ENCODE measurements at regions not wholly inside any gene's neighbourhood (a gene's known extent, or its start where the extent isn't known, plus 50 kb on each side); places are given as distances from the start of the nearest gene placed in this dataset.

- ChIA-PET POLR2A (no interaction called here), SMC1A (ENCODE audit: uncharacterized antibody, unreplicated experiment) (interaction anchor here (0.9 kb wide), 1 partner anchor 16 kb away, joined by 3 read pairs; no protein-coding TSS in a partner anchor), CTCF (no interaction called here), RAD21 (ENCODE audit: unreplicated experiment) (no interaction called here)
- in situ Hi-C loops (cut with MboI), result no loop called here
- H3K9ac ChIP-seq (ENCODE audit: control insufficient read depth, insufficient read depth, low read length), result no peak overlapping the region
- no peaks in the 10 kb centered on the region for H3K4me1 ChIP-seq (ENCODE audit: control insufficient read depth, insufficient read depth, low read length)
- no peak overlapping the region for H3K27ac ChIP-seq (ENCODE audit: control insufficient read depth, insufficient read depth)
- no peak for TF ChIP-seq ZBTB11 (CRISPR knock-in tag; IDR thresholded peaks at IDR 0.05)
- TF ChIP-seq LARP7 (IDR thresholded peaks at IDR 0.05), result no peak
- TF ChIP-seq GABPA (IDR thresholded peaks at IDR 0.05; ENCODE audit: low read depth), result no peak
- DNase-seq (ENCODE audit: low read depth, low spot score) (no peak), ATAC-seq (no peak), FAIRE-seq (no peak)
- H3K27me3 ChIP-seq (replicated peaks in 1 of 2; ENCODE audit: control insufficient read depth in 2 of 2, insufficient read depth in 2 of 2, low read length in 1 of 2), result no peaks in the 10 kb centered on the region
- H3K36me3 ChIP-seq (ENCODE audit: control insufficient read depth in 2 of 2, insufficient read depth in 2 of 2, low read length in 1 of 2), result no peaks in the 10 kb centered on the region
- BruUV-seq (replicated peaks), result no TSS peak
- no peaks in the 10 kb centered on the region for H3K79me2 ChIP-seq (ENCODE audit: control insufficient read depth, insufficient read depth, low read length)
- 0% methylated on average over 1 of the region's 1 CpG for WGBS (ENCODE audit: insufficient coverage, insufficient replicate concordance, low lambda C conversion rate, missing lambda C conversion rate)
- intact Hi-C loops (cut with micrococcal nuclease; ENCODE audit: unreplicated experiment), result no loop called here
- H4K20me1 ChIP-seq (ENCODE audit: control insufficient read depth, insufficient read depth), result no peaks in the 10 kb centered on the region
- H3K4me3 ChIP-seq, result no peak overlapping the region
- no peak overlapping the region for H3K4me2 ChIP-seq (ENCODE audit: control insufficient read depth, insufficient read depth)
- no peak overlapping the region for H2AFZ ChIP-seq (ENCODE audit: control insufficient read depth, low read depth, low read length)
- no peaks in the 10 kb centered on the region for H3K9me3 ChIP-seq (replicated peaks; ENCODE audit: control insufficient read depth, insufficient read depth, low read length)
Measured at GRCh38 chr2:41393621-41394020, 654.2 kb upstream of the PKDCC start.

- no peaks in the 10 kb centered on the region for H4K20me1 ChIP-seq (ENCODE audit: control insufficient read depth, insufficient read depth)
- in situ Hi-C loops (cut with MboI), result no loop called here
- BruUV-seq (replicated peaks), result no TSS peak
- H3K4me3 ChIP-seq, result no peak overlapping the region
- H3K4me2 ChIP-seq (ENCODE audit: control insufficient read depth, insufficient read depth), result no peak overlapping the region
- H3K27me3 ChIP-seq (replicated peaks in 1 of 2; ENCODE audit: control insufficient read depth in 2 of 2, insufficient read depth in 2 of 2, low read length in 1 of 2), result no peaks in the 10 kb centered on the region
- H3K9ac ChIP-seq (ENCODE audit: control insufficient read depth, insufficient read depth, low read length), result no peak overlapping the region
- POLR2A ChIA-PET, result no interaction called here
- no peaks in the 10 kb centered on the region for H3K36me3 ChIP-seq (ENCODE audit: control insufficient read depth in 2 of 2, insufficient read depth in 2 of 2, low read length in 1 of 2)
- intact Hi-C loops (cut with micrococcal nuclease; ENCODE audit: unreplicated experiment), result no loop called here
- no peak overlapping the region for H2AFZ ChIP-seq (ENCODE audit: control insufficient read depth, low read depth, low read length)
- RAD21 ChIA-PET (ENCODE audit: unreplicated experiment), result no interaction called here
- no peaks in the 10 kb centered on the region for H3K4me1 ChIP-seq (ENCODE audit: control insufficient read depth, insufficient read depth, low read length)
- DNase-seq (ENCODE audit: low read depth, low spot score) (no peak), FAIRE-seq (no peak), ATAC-seq (no peak)
- CTCF ChIA-PET, result no interaction called here
- SMC1A ChIA-PET (ENCODE audit: uncharacterized antibody, unreplicated experiment), result interaction anchor here (0.9 kb wide), 1 partner anchor 15 kb away, joined by 3 read pairs; no protein-coding TSS in a partner anchor
- 36% methylated on average over 1 of the region's 1 CpG for WGBS (ENCODE audit: insufficient coverage, insufficient replicate concordance, low lambda C conversion rate, missing lambda C conversion rate)
- H3K79me2 ChIP-seq (ENCODE audit: control insufficient read depth, insufficient read depth, low read length), result no peaks in the 10 kb centered on the region
- no peak overlapping the region for H3K27ac ChIP-seq (ENCODE audit: control insufficient read depth, insufficient read depth)
- no peaks in the 10 kb centered on the region for H3K9me3 ChIP-seq (replicated peaks; ENCODE audit: control insufficient read depth, insufficient read depth, low read length)
- no peak for TF ChIP-seq ZNF622 (IDR thresholded peaks at IDR 0.05)
- no peak for TF ChIP-seq MYB (IDR thresholded peaks at IDR 0.05; ENCODE audit: borderline replicate concordance, low read depth, low read length)
- TF ChIP-seq DPF2 (IDR thresholded peaks at IDR 0.05), result no peak
- no peak for TF ChIP-seq IKZF1 (conservative IDR thresholded peaks at IDR 0.05)
- TF ChIP-seq ZBED1 (IDR thresholded peaks at IDR 0.05; ENCODE audit: borderline replicate concordance), result no peak
- TF ChIP-seq NR2F1 (conservative IDR thresholded peaks at IDR 0.05), result no peak
- no peak for TF ChIP-seq TAF1 (IDR thresholded peaks at IDR 0.05; ENCODE audit: borderline replicate concordance, low read depth, low read length)
- TF ChIP-seq SUPT20H (IDR thresholded peaks at IDR 0.05; ENCODE audit: borderline replicate concordance, control insufficient read depth, low read depth, low read length), result no peak
- no peak for TF ChIP-seq CEBPB (IDR thresholded peaks at IDR 0.05; ENCODE audit: borderline replicate concordance in 1 of 2, low read depth in 2 of 2, low read length in 2 of 2)
- no peak for TF ChIP-seq MYC (IDR thresholded peaks at IDR 0.05; ENCODE audit: insufficient read depth, insufficient read length, insufficient replicate concordance, low read length, severe bottlenecking)
- no peak for TF ChIP-seq RFX5 (IDR thresholded peaks at IDR 0.05; ENCODE audit: low read depth, low read length)
- TF ChIP-seq SIN3A (IDR thresholded peaks at IDR 0.05; ENCODE audit: low read depth, low read length), result no peak
- no peak for TF ChIP-seq IKZF2 (IDR thresholded peaks at IDR 0.05)
- TF ChIP-seq FOXK2 (IDR thresholded peaks at IDR 0.05), result no peak
- no peak for TF ChIP-seq HCFC1 (IDR thresholded peaks at IDR 0.05; ENCODE audit: low read length)
- no peak for TF ChIP-seq RCOR1 (conservative IDR thresholded peaks at IDR 0.05; ENCODE audit: low read depth, low read length)
Measured at GRCh38 chr2:41394541-41394940, 653.3 kb upstream of the PKDCC start.

Data from GM12878 (cell line).